ENCODE measurements at regions not wholly inside any gene's neighbourhood (a gene's known extent, or its start where the extent isn't known, plus 50 kb on each side); places are given as distances from the start of the nearest gene placed in this dataset.
A peak's percentile ranks its signal among the peaks of the same experiment; 100 is the strongest.
"Not testable (repeated sequence)": the region's sequence is repeated elsewhere in the genome, so short reads cannot be mapped to it uniquely, and the experiment has no call there.

- H3K4me1 ChIP-seq; H3K9me3 ChIP-seq; H3K36me3 ChIP-seq; H3K4me3 ChIP-seq; intact Hi-C loops (cut with DNase I; ENCODE audit: low total_unique reads); DNase-seq; H3K27ac ChIP-seq; H3K27me3 ChIP-seq: not testable (repeated sequence)
Measured at GRCh38 chrX:132302687-132303086, 83.4 kb upstream of the RAP2C start.

GRCh38 chrX:132294776-132295495 lies 75.7 kb upstream of the RAP2C start:
- intact Hi-C loops (cut with DNase I; ENCODE audit: low total_unique reads), result no loop called here
- H3K27me3 ChIP-seq, result no peaks in the 10 kb centered on the region
- no peak for DNase-seq
- H3K9me3 ChIP-seq, result no peaks in the 10 kb centered on the region
- no peak overlapping the region for H3K27ac ChIP-seq
- H3K4me1 ChIP-seq, result peaks cover 0 to 3% of the 10 kb centered on the region in 2 donors
- no peak overlapping the region for H3K4me3 ChIP-seq
- no peak for TF ChIP-seq CTCF (IDR thresholded peaks at IDR 0.05)
- TF ChIP-seq POLR2A (IDR thresholded peaks at IDR 0.05), result no peak
- no peaks in the 10 kb centered on the region for H3K36me3 ChIP-seq

GRCh38 chrX:132294192-132294591 lies 74.9 kb upstream of the RAP2C start:
- H3K4me1 ChIP-seq, result peaks cover 0 to 3% of the 10 kb centered on the region in 2 donors
- no peaks in the 10 kb centered on the region for H3K36me3 ChIP-seq
- H3K9me3 ChIP-seq, result no peaks in the 10 kb centered on the region
- no peak for DNase-seq
- H3K4me3 ChIP-seq, result no peak overlapping the region
- no peak for TF ChIP-seq POLR2A (IDR thresholded peaks at IDR 0.05)
- no peak for TF ChIP-seq CTCF (IDR thresholded peaks at IDR 0.05)
- no peak overlapping the region for H3K27ac ChIP-seq
- H3K27me3 ChIP-seq, result no peaks in the 10 kb centered on the region
- intact Hi-C loops (cut with DNase I; ENCODE audit: low total_unique reads), result no loop called here

- H3K36me3 ChIP-seq, result no peaks in the 10 kb centered on the region
- H3K4me1 ChIP-seq, result peaks cover 0 to 3% of the 10 kb centered on the region in 2 donors
- no peaks in the 10 kb centered on the region for H3K9me3 ChIP-seq
- intact Hi-C loops (cut with DNase I; ENCODE audit: low total_unique reads), result no loop called here
- no peak overlapping the region for H3K4me3 ChIP-seq
- peak; percentile 19 to 29 for DNase-seq
- H3K27ac ChIP-seq, result no peak overlapping the region
- no peaks in the 10 kb centered on the region for H3K27me3 ChIP-seq
- TF ChIP-seq POLR2A (IDR thresholded peaks at IDR 0.05) (no peak), CTCF (IDR thresholded peaks at IDR 0.05) (peak; percentile 53 to 67 (median 64))
Measured at GRCh38 chrX:132292793-132293192, 73.5 kb upstream of the RAP2C start.

- Histone ChIP-seq H3K9me3 (no peaks in the 10 kb centered on the region), H3K4me3 (no peak overlapping the region), H3K4me1 (no peaks in the 10 kb centered on the region), H3K27me3 (no peaks in the 10 kb centered on the region), H3K36me3 (no peaks in the 10 kb centered on the region), H3K27ac (no peak overlapping the region)
- DNase-seq, result no peak
- intact Hi-C loops (cut with DNase I; ENCODE audit: low total_unique reads), result no loop called here
- TF ChIP-seq CTCF (IDR thresholded peaks at IDR 0.05) (no peak), POLR2A (IDR thresholded peaks at IDR 0.05) (no peak)
Measured at GRCh38 chrX:132277953-132278614, 58.8 kb upstream of the RAP2C start.

Data from uterus (tissue), 3 donors.